Naive thymus-derived CD4-positive, alpha-beta T cell (primary cell): ENCODE measurements at regions not wholly inside any gene's neighbourhood (a gene's known extent, or its start where the extent isn't known, plus 50 kb on each side); places are given as distances from the start of the nearest gene placed in this dataset.
"Not testable (repeated sequence)": the region's sequence is repeated elsewhere in the genome, so short reads cannot be mapped to it uniquely, and the experiment has no call there.

Source experiments
- ATAC-seq: fragments of 150-1000 bp; cut with Tn5 transposase; 2 replicates; pipeline ENCODE4 v1.10.0; 2021; ENCODE audit warnings: mild to moderate bottlenecking, moderate library complexity
- CTCF ChIA-PET: fragments of 350-600 bp; sonication (Branson Sonifier 250); formaldehyde crosslinking; loops from one replicate; lab custom pipeline; 2021; ENCODE audit warnings: antibody characterized with exemption; lab: Charles Lee
- POLR2A ChIA-PET: fragments of 350-600 bp; sonication (Branson Sonifier 250); formaldehyde crosslinking; loops from one replicate; lab custom pipeline; 2021; ENCODE audit warnings: antibody characterized with exemption, inconsistent platforms; lab: Charles Lee
- DNase-seq, 9 donors: peaks; one replicate each; pipeline versions ENCODE4 v3.0.0 to v3.0.0-alpha.2; 2020 to 2022; ENCODE audit warnings: mixed read lengths in 1 of 9
- H3K27ac ChIP-seq: one replicate; pipeline ENCODE4 v1.7.0; 2013; ENCODE audit warnings: mild to moderate bottlenecking, low read depth, low read length, moderate library complexity
- H3K27me3 ChIP-seq, 2 donors: one replicate each; pipeline ENCODE4 v1.7.0; 2013; ENCODE audit warnings: low read length in 2 of 2, mild to moderate bottlenecking in 2 of 2, moderate library complexity in 2 of 2; ENCODE audit not compliant: control insufficient read depth in 2 of 2, insufficient read depth in 2 of 2
- H3K36me3 ChIP-seq, 3 experiments: 1 replicate in 2 of 3; 2 replicates in 1 of 3; pipeline ENCODE4 v1.7.0; 2013; ENCODE audit warnings: low read length in 3 of 3, mild to moderate bottlenecking in 3 of 3, moderate library complexity in 1 of 3; ENCODE audit not compliant: insufficient read depth in 3 of 3, control insufficient read depth in 2 of 3
- H3K4me1 ChIP-seq, 2 donors: one replicate each; pipeline ENCODE4 v1.7.0; 2013; ENCODE audit warnings: low read length in 2 of 2, mild to moderate bottlenecking in 2 of 2, moderate library complexity in 1 of 2; ENCODE audit not compliant: control insufficient read depth in 2 of 2, insufficient read depth in 2 of 2
- H3K4me3 ChIP-seq: 2 replicates; pipeline ENCODE4 v1.7.0; 2013; ENCODE audit warnings: mild to moderate bottlenecking, low read length
- H3K9me3 ChIP-seq, 3 experiments: 1 replicate in 2 of 3; 2 replicates in 1 of 3; pipeline ENCODE4 v1.7.0; 2013; ENCODE audit warnings: low read length in 3 of 3; ENCODE audit not compliant: control insufficient read depth in 2 of 3
- H3K27ac Mint-ChIP-seq, 9 donors: one replicate each; pipeline ENCODE4 v1.8.0; 2020 to 2022; ENCODE audit warnings: mixed read lengths in 9 of 9, mild to moderate bottlenecking in 8 of 9, moderate library complexity in 5 of 9, inconsistent platforms in 2 of 9
- H3K27me3 Mint-ChIP-seq, 5 donors: one replicate each; pipeline ENCODE4 v1.8.0; 2021 to 2022; ENCODE audit warnings: mixed read lengths in 5 of 5, mild to moderate bottlenecking in 1 of 5
- H3K36me3 Mint-ChIP-seq, 5 donors: one replicate each; pipeline ENCODE4 v1.8.0; 2020 to 2022; ENCODE audit warnings: mixed read lengths in 5 of 5, mild to moderate bottlenecking in 3 of 5, inconsistent platforms in 1 of 5
- H3K4me1 Mint-ChIP-seq, 7 donors: one replicate each; pipeline ENCODE4 v1.8.0; 2020 to 2022; ENCODE audit warnings: mixed read lengths in 7 of 7, mild to moderate bottlenecking in 3 of 7, inconsistent platforms in 1 of 7
- H3K4me3 Mint-ChIP-seq, 10 donors: one replicate each; pipeline ENCODE4 v1.8.0; 2020 to 2022; ENCODE audit warnings: mild to moderate bottlenecking in 10 of 10, mixed read lengths in 10 of 10, moderate library complexity in 6 of 10, inconsistent platforms in 2 of 10
- H3K9me3 Mint-ChIP-seq, 11 donors: one replicate each; pipeline ENCODE4 v1.8.0; 2020 to 2022; ENCODE audit warnings: mixed read lengths in 11 of 11, mild to moderate bottlenecking in 4 of 11, inconsistent platforms in 1 of 11, moderate library complexity in 1 of 11
- intact Hi-C, 2 donors: fragments of 100-400 bp; cut with micrococcal nuclease; formaldehyde crosslinking; loops; one replicate each; pipeline ENCODE4 v1.15.1; 2023

- POLR2A ChIA-PET, CTCF ChIA-PET, H3K27me3 Mint-ChIP-seq, ATAC-seq, H3K27me3 ChIP-seq, H3K4me3 ChIP-seq, H3K4me1 Mint-ChIP-seq, H3K27ac Mint-ChIP-seq, H3K4me1 ChIP-seq, intact Hi-C loops, H3K36me3 Mint-ChIP-seq, H3K9me3 ChIP-seq, DNase-seq, H3K27ac ChIP-seq, H3K4me3 Mint-ChIP-seq, H3K36me3 ChIP-seq: not testable (repeated sequence)
- H3K9me3 Mint-ChIP-seq = peaks cover 4 to 46% (median 14%) of the 10 kb centered on the region in 11 donors
Measured at GRCh38 chr5:129294216-129294615, 165.9 kb upstream of the ADAMTS19 start.

- Mint-ChIP-seq H3K9me3 (peaks cover 5 to 41% (median 26%) of the 10 kb centered on the region in 11 donors), H3K27me3 (no peaks in the 10 kb centered on the region), H3K4me1 (no peaks in the 10 kb centered on the region), H3K36me3 (peaks cover 0 to 10% (median 0%) of the 10 kb centered on the region in 5 donors), H3K4me3 (no peak overlapping the region), H3K27ac (no peak overlapping the region)
- peaks cover 0 to 31% (median 0%) of the 10 kb centered on the region in 3 experiments for H3K9me3 ChIP-seq
- no peak overlapping the region for H3K4me3 ChIP-seq
- DNase-seq = no peak
- ChIA-PET POLR2A (no interaction called here), CTCF (no interaction called here)
- no peaks in the 10 kb centered on the region for H3K27me3 ChIP-seq
- H3K4me1 ChIP-seq = no peaks in the 10 kb centered on the region
- no peak for ATAC-seq
- intact Hi-C loops = no loop called here
- no peak overlapping the region for H3K27ac ChIP-seq
- no peaks in the 10 kb centered on the region for H3K36me3 ChIP-seq
Measured at GRCh38 chr5:129306725-129307124, 153.4 kb upstream of the ADAMTS19 start.

DNA sequence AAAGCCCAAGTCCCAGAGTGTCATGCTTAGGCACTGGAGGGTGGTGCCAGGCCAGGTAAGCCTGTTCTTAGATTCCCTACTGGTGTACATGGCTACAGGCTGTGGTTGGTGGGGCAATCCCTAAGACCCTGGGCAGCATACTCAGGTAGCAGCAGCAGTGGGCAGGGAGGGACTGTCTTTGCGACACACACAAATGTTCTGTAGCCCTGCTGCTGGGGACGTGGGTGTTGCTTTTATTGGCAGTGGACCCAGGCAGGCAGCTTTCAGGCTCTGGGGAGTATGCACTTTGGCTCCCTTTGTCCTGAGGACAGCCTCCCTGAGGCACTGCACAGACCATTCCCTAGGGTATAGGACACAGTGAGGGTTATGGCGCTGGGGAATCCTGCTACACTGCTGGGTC is 137.1 kb upstream of the ADAMTS19 start:
- DNase-seq = no peak
- H3K27ac Mint-ChIP-seq = no peak overlapping the region

GRCh38 chr5:129341306-129341705 is 118.8 kb upstream of the ADAMTS19 start:
- H3K36me3 ChIP-seq = no peaks in the 10 kb centered on the region
- H3K4me1 Mint-ChIP-seq = peaks cover 0 to 7% (median 0%) of the 10 kb centered on the region in 7 donors
- H3K9me3 ChIP-seq = peaks cover 0 to 7% (median 0%) of the 10 kb centered on the region in 3 experiments
- ChIA-PET CTCF (no interaction called here), POLR2A (no interaction called here)
- intact Hi-C loops = no loop called here
- H3K27ac Mint-ChIP-seq = no peak overlapping the region
- H3K27me3 ChIP-seq = no peaks in the 10 kb centered on the region
- H3K36me3 Mint-ChIP-seq = peaks cover 0 to 7% (median 0%) of the 10 kb centered on the region in 5 donors
- H3K27me3 Mint-ChIP-seq = no peaks in the 10 kb centered on the region
- no peaks in the 10 kb centered on the region for H3K4me1 ChIP-seq
- no peak overlapping the region for H3K4me3 Mint-ChIP-seq
- H3K27ac ChIP-seq = no peak overlapping the region
- H3K4me3 ChIP-seq = no peak overlapping the region
- H3K9me3 Mint-ChIP-seq = peaks cover 0 to 50% (median 12%) of the 10 kb centered on the region in 11 donors
- DNase-seq (no peak), ATAC-seq (no peak)

More for the DNA sequence above, 137.1 kb upstream of the ADAMTS19 start:
- no peak overlapping the region for H3K4me3 ChIP-seq
- ATAC-seq = no peak
- Mint-ChIP-seq H3K9me3 (peaks cover 0 to 46% (median 15%) of the 10 kb centered on the region in 11 donors), H3K4me1 (no peaks in the 10 kb centered on the region), H3K4me3 (no peak overlapping the region), H3K27me3 (no peaks in the 10 kb centered on the region), H3K36me3 (no peaks in the 10 kb centered on the region)
- ChIA-PET POLR2A (no interaction called here), CTCF (no interaction called here)
- H3K9me3 ChIP-seq = peaks cover 0 to 6% (median 0%) of the 10 kb centered on the region in 3 experiments
- no peaks in the 10 kb centered on the region for H3K27me3 ChIP-seq
- no peak overlapping the region for H3K27ac ChIP-seq
- no peaks in the 10 kb centered on the region for H3K36me3 ChIP-seq
- intact Hi-C loops = no loop called here
- H3K4me1 ChIP-seq = no peaks in the 10 kb centered on the region

DNA sequence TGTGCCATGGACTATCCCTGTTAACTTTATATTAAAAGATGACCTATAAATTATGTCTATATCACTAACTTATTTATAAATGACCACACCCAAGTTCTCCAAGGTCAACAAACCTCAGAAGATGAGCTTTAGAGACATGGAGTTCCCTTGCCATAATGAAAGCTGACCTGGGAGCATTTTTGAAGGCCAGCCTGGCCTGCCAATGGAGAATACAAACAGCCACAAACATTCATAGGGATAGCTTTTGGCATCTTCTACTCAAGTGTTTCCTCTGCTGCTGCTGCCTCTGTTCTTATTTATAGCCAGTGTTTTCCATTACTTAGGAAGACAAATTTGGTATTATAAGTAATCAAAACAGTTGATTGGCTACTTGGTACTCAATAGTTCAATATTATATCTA is 117.3 kb upstream of the ADAMTS19 start:
- intact Hi-C loops = no loop called here
- Mint-ChIP-seq H3K4me3 (no peak overlapping the region), H3K4me1 (peaks cover 0 to 7% (median 0%) of the 10 kb centered on the region in 7 donors), H3K9me3 (peaks cover 0 to 47% (median 7%) of the 10 kb centered on the region in 11 donors), H3K27ac (no peak overlapping the region), H3K27me3 (no peaks in the 10 kb centered on the region), H3K36me3 (peaks cover 0 to 7% (median 0%) of the 10 kb centered on the region in 5 donors)
- no peaks in the 10 kb centered on the region for H3K27me3 ChIP-seq
- H3K27ac ChIP-seq = no peak overlapping the region
- H3K4me1 ChIP-seq = no peaks in the 10 kb centered on the region
- CTCF ChIA-PET = no interaction called here
- H3K9me3 ChIP-seq = no peaks in the 10 kb centered on the region
- ATAC-seq (no peak), DNase-seq (no peak)
- POLR2A ChIA-PET = no interaction called here
- H3K4me3 ChIP-seq = no peak overlapping the region
- no peaks in the 10 kb centered on the region for H3K36me3 ChIP-seq

GRCh38 chr5:129345213-129345924 is 114.7 kb upstream of the ADAMTS19 start:
- CTCF ChIA-PET = no interaction called here

GRCh38 chr5:129356846-129357245 is 103.3 kb upstream of the ADAMTS19 start:
- Histone ChIP-seq H3K9me3 (no peaks in the 10 kb centered on the region), H3K27ac (no peak overlapping the region), H3K27me3 (no peaks in the 10 kb centered on the region), H3K4me1 (no peaks in the 10 kb centered on the region), H3K4me3 (no peak overlapping the region), H3K36me3 (no peaks in the 10 kb centered on the region)
- Mint-ChIP-seq H3K27me3 (no peaks in the 10 kb centered on the region), H3K36me3 (no peaks in the 10 kb centered on the region), H3K4me1 (no peaks in the 10 kb centered on the region), H3K27ac (no peak overlapping the region), H3K4me3 (no peak overlapping the region), H3K9me3 (peaks cover 0 to 6% (median 0%) of the 10 kb centered on the region in 11 donors)
- CTCF ChIA-PET = no interaction called here
- ATAC-seq (no peak), DNase-seq (no peak)
- POLR2A ChIA-PET = no interaction called here
- intact Hi-C loops = no loop called here

More at GRCh38 chr5:129345213-129345924, 114.7 kb upstream of the ADAMTS19 start:
- H3K4me1 ChIP-seq = no peaks in the 10 kb centered on the region
- H3K9me3 ChIP-seq = no peaks in the 10 kb centered on the region
- Mint-ChIP-seq H3K4me1 (peaks cover 0 to 7% (median 0%) of the 10 kb centered on the region in 7 donors), H3K36me3 (peaks cover 0 to 5% (median 0%) of the 10 kb centered on the region in 5 donors), H3K27ac (no peak overlapping the region), H3K4me3 (no peak overlapping the region), H3K27me3 (no peaks in the 10 kb centered on the region), H3K9me3 (peaks cover 0 to 54% (median 16%) of the 10 kb centered on the region in 11 donors)
- DNase-seq (no peak), ATAC-seq (no peak)
- H3K27me3 ChIP-seq = no peaks in the 10 kb centered on the region
- H3K4me3 ChIP-seq = no peak overlapping the region
- H3K27ac ChIP-seq = no peak overlapping the region
- intact Hi-C loops = no loop called here
- POLR2A ChIA-PET = no interaction called here
- no peaks in the 10 kb centered on the region for H3K36me3 ChIP-seq
